NCI-H1694 treated with DMSO at 0.1 percent for 48 hours (cell line): ENCODE measurements at regions not wholly inside any gene's neighbourhood (a gene's known extent, or its start where the extent isn't known, plus 50 kb on each side); places are given as distances from the start of the nearest gene placed in this dataset.
"Not testable (repeated sequence)": the region's sequence is repeated elsewhere in the genome, so short reads cannot be mapped to it uniquely, and the experiment has no call there.

ENCODE experiments used
- DNase-seq: peaks from one replicate; lab custom pipeline; 2025; lab: John Stamatoyannopoulos, UW

- no peak for DNase-seq
Measured at GRCh38 chr11:130550984-130551383, 102.5 kb downstream of the ADAMTS15 start.

GRCh38 chr11:130551388-130551787 is 102.9 kb downstream of the ADAMTS15 start:
- DNase-seq, result no peak

DNA sequence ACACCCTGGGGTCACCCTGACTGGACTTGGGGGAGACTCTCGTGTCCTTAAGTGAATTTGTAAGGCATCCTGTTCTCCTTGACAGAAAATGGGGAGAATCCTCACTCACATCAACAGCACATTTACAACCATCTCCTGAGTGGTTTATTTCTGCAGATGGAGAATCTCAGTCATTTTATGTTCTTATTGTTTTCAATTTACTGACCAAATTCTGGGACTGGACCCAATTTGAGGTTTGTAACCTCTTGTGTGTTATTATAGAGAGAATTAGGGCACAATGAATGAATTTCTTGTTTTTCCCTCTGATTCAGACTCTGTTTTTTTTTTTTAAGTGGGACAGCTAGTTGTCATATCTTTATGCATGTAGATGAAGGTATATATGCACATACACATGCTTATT is 104.9 kb downstream of the ADAMTS15 start:
- DNase-seq, result no peak

DNA sequence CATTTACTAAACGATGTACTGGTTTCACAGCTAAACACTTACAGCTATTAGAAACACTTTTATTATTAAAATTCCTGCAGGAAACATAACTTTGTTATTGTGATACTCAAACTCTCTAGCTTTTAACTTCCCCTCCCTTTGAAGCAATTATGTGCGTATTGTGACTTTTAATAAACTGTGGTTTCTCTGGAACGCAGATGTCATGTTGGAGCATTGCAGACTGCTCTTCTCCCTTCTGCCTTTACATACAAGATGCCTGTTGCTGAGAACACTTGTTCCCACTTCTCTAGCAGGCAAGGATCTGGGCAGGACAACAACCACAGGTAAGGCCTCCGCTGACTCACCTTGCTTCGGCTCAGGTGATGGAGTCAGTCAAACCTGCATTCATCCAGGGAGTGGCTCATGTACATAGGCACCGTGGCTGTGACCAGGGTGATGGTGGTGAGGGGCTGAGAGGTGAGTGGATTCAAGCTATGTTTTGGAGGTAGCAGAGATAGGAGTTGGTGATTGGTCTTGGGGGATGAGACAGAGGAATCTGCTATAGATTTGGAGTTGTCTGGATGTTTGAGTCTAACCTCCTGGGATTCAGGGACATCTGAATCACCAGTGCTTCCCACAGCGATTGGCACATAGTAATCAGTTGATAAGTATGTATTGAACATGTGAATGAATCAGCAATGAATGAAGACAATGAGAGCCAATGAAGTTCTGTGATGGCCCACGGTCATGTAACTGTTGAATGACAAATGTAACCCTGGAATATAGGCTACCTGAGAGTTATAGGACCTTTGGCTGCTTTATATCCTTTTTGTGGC is 106.0 kb downstream of the ADAMTS15 start:
- no peak for DNase-seq

GRCh38 chr11:130555251-130555841 is 106.9 kb downstream of the ADAMTS15 start:
- no peak for DNase-seq

DNA sequence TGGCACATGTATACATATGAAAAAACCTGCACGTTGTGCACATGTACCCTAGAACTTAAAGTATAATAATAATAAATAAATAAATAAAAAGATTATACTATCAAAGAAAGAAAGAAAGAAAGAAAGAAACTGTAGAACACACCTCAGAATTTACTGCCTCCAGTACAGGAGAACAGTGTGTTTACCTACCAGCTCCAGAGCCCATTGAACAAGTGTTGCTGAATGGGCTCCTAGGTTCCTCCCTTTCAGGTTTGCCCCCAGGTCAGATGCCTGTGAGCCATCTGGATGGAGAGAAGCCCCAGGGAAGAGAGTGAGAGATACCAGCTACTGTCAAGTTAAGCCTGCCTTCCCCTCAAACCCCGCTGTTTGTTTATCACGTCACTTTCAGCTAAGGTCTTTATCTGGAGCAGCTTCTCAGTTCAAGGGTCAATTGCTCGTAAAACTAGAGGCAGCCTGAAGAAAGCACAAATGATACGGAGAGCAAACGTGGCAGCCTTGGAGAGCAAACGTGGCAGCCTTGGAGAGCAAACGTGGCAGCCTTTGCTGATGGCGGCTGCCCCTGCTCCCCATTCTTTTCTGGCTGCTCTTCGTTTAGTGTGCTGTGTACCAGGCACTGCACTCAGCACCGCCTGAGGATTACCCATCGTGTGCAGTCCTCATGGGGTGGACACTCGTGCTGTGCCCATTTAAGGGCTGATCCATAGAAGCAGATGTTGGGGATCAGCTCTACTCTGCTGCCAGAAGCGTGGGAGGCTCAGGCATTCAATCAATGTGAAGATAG is 111.7 kb downstream of the ADAMTS15 start:
- no peak for DNase-seq

GRCh38 chr11:130560781-130561109 is 112.3 kb downstream of the ADAMTS15 start:
- DNase-seq, result no peak

DNA sequence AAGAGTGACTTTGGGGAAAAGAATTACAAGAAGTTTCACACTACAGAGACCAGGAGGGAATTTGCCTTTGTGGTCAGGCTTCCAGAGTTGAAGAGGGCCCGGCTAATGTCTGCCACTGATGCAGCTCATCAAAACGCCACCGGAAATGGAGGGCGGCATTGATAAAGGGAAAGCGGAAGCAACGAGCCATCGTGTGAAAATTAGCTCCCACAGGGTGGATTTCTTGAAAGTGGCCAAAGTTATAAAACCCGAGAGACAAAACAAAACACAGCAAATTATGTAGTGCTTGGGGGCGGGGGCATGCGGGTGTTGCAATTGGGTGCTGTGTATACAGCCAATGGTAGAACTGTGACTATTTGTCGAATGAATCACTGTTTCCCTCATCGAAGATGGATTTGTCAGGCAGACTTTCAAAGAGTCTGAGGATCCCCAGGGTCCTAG is 113.0 kb downstream of the ADAMTS15 start:
- DNase-seq, result no peak

GRCh38 chr11:130562549-130562948 is 114.1 kb downstream of the ADAMTS15 start:
- no peak for DNase-seq

- not testable (repeated sequence) for DNase-seq
Measured at GRCh38 chr11:130566360-130566759, 117.9 kb downstream of the ADAMTS15 start.

- DNase-seq, result no peak
Measured at GRCh38 chr11:130571519-130571918, 123.1 kb downstream of the ADAMTS15 start.

DNA sequence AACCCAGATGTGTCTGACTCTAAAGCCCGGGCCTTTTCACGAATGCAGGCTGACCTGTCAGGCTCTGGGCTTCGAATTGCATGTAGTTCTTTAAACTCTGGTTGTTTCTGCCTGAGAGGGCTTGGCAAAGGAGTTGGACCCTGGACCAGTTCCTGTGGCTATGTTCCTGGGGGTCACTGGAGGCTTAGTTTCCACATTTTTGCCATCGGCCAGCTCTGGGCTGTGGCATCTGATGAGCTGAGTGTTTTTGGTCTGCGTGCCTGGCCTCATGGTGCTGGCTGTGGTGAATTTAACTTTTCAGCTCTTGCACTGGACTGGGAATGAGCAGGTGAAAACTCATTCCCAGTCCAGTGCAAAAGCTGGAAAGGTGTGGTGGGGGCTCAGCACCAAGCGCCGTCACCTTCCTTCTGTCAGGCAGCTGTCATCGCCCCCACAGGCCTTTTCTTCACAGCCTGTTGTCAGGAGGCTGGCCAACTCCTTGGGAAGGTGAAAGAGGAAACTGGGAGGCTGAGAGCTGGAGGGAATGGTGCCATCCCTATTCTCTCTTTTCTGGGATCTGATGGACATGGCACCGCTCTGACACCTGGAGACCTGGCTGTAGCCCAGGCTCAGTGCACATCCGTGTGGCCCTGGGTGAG is 123.6 kb downstream of the ADAMTS15 start:
- no peak for DNase-seq

DNA sequence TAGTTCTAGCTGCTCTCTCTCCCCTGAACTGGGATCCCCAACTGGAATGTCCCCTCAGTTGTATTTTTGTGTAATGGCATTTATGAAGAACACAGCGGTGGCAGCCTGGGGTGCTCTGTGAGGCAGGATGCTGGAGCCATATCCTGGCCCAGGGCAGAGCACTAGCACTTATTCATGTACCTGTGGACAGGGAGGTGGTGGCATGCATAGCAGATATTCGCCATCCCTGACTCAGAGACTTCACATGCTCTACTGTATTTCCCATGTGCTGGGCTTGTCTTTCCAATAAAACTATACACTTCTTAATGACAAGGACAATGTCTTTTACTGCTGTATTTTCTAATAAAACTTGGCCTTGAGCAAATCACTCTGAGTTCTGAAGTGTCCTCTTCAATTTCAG is 125.3 kb downstream of the ADAMTS15 start:
- no peak for DNase-seq

DNA sequence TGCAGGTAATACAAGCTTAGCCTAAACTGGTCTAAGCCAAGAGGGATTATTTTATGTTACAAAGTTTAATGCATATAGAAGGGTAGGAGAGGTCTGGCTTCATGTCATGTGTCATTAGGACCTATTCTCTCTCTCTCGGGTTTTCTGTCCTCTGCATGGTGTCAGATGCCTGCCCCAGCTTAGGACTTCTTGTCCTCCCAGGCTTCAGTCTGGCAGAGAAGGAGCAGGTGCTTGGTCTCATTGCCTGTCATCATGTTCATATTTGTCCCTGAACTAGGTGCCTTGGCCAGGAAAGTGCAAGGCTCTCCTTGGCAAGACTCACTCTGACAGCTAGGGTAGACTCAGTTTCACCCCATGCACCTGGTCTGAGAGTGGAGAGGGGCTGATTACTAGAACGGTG is 126.3 kb downstream of the ADAMTS15 start:
- DNase-seq, result no peak

DNA sequence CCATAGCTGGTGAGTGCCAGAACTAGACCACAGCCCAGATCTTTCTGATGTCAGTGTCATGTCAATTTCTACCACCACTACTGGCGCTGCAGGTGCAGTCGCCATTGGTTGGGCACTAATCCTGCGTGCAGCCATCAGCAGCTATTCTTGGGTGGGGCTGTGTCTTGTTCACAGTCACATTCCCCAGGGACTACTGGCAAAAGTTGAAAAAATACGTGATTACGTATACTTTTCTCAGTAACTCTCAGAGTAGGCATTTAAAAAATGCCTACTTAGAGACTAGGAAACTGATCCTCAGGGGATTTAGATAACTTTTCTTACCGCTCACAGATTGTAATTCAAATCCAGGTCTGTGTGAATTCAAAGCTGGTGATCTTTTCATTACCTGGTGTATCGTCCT is 127.7 kb downstream of the ADAMTS15 start:
- no peak for DNase-seq

DNA sequence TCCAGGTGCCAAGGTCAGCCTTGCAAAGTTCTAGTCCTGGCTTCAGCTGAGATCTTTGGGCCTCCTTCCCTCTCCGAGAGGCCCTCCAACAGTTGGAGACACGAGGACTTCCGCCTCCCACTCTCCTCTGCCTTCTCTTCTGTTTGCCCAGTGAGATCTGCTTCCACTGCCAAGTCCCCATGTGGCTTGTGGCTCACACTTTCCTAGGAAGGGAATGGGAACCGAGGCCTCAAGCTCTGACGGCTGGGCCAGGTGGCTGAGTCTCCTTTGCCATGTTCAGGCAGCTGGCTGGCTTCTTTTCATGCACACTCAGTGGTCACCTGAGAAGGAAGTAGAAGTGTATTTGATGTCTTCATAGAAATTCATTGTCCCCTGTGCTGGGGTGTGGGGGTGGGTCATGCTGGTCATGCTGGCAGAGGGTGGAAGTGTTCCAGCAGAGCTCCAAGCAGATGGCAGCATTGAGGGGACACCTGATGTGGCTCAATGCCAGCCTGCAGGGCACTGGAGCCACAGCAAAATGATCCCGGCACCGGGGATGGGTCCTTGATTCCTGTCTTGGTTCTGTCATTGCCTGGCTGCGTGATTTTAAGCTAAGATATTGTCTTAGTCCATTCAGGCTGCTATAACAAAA is 130.4 kb downstream of the ADAMTS15 start:
- DNase-seq, result no peak

- no peak for DNase-seq
Measured at GRCh38 chr11:130580372-130580771, 131.9 kb downstream of the ADAMTS15 start.

GRCh38 chr11:130580891-130581492 is 132.5 kb downstream of the ADAMTS15 start:
- no peak for DNase-seq

DNA sequence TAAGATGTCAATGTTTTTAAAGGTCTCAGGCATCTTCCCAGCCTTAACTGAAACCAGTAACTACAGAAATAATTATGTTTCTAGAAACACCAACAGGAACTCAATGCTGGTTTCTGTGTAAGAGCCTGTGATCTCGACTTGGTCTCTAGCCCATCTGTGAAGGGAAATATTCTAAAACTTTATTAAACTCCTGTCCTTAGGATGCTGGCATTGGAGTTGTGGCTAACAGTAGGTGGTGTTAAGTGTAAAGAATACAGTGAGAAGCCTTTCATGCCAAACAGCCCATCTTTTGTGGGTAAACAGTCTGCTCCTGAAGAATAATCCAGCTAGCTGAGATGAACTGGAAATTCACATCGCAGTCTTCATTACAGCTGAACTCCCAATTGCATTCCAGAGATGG is 133.2 kb downstream of the ADAMTS15 start:
- DNase-seq, result no peak

GRCh38 chr11:130582176-130582575 is 133.7 kb downstream of the ADAMTS15 start:
- no peak for DNase-seq

DNA sequence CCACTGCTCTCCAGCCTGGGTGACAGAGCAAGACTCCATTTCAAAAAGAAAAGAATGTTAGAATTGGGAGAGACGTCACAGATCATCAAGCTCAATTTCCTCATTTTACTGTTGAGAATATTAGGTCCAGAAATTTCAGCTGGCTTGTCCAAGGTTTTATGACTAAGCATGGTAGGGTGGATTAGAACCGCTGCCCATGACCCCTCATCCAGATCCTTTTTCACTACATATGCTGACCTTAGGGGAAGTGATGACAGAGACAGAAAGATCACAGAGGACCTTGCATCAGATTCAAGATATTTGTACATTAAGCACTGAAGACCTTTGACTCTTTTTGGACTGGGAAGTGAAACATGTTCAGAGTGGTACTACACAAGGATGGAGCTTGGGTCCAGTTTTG is 134.5 kb downstream of the ADAMTS15 start:
- DNase-seq, result no peak

DNA sequence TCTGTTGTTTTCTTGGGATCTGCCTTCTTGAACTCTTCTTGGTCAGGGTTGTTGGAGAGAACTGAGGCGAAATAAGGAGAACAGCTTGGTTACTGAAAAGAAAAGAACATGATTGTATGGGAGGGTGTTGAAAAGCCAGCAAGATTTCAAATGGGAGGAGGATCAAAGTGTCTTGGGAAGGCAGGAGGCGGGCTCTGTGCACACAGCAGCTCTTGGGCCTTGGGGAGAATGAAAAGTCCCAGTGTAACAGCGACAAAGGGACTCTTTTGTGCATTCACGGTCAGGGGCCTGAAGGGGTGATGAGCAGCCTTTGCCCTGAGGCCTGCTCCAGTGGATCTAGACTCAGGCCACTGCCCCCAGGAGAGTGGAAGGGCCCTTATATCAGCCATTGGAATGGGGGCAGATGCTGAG is 135.4 kb downstream of the ADAMTS15 start:
- DNase-seq, result peak; percentile 34
